GM13976 (cell line): ENCODE measurements at regions not wholly inside any gene's neighbourhood (a gene's known extent, or its start where the extent isn't known, plus 50 kb on each side); places are given as distances from the start of the nearest gene placed in this dataset.

Experiments used
- DNase-seq: peaks from one replicate; pipeline ENCODE4 v3.0.0; 2012; ENCODE audit warnings: low spot score
- CTCF ChIP-seq: IDR thresholded peaks from 2 replicates; pipeline ENCODE4 v1.5.1; 2012; ENCODE audit warnings: borderline replicate concordance, mild to moderate bottlenecking; ENCODE audit not compliant: insufficient read depth; ENCODE audit errors: extremely low read depth, missing control alignments, control extremely low read depth
- in situ Hi-C: fragments of 300-500 bp; cut with MboI; formaldehyde crosslinking; loops from one replicate; pipeline ENCODE4 v1.12.0; 2022; ENCODE audit warnings: low sequenced_read_pairs, mixed read lengths, inconsistent platforms; ENCODE audit not compliant: unreplicated experiment

GRCh38 chrX:26613956-26614355 lies 398.0 kb downstream of the MAGEB5 start:
- in situ Hi-C loops = no loop called here

GRCh38 chrX:26606971-26607370 lies 391.0 kb downstream of the MAGEB5 start:
- no peak for DNase-seq
- in situ Hi-C loops = no loop called here
- TF ChIP-seq CTCF = no peak

More at GRCh38 chrX:26613956-26614355, 398.0 kb downstream of the MAGEB5 start:
- TF ChIP-seq CTCF = no peak
- no peak for DNase-seq

GRCh38 chrX:26597981-26598380 lies 382.0 kb downstream of the MAGEB5 start:
- TF ChIP-seq CTCF = no peak
- no peak for DNase-seq
- in situ Hi-C loops = no loop called here

GRCh38 chrX:26590849-26591248 lies 374.9 kb downstream of the MAGEB5 start:
- no peak for DNase-seq
- in situ Hi-C loops = no loop called here

GRCh38 chrX:26586570-26586969 lies 370.6 kb downstream of the MAGEB5 start:
- in situ Hi-C loops = no loop called here
- TF ChIP-seq CTCF = no peak
- no peak for DNase-seq

More at GRCh38 chrX:26590849-26591248, 374.9 kb downstream of the MAGEB5 start:
- TF ChIP-seq CTCF = no peak

- TF ChIP-seq CTCF = no peak
- in situ Hi-C loops = no loop called here
- DNase-seq = no peak
These were observed 365.1 kb downstream of the MAGEB5 start for GRCh38 chrX:26581091-26581490.

GRCh38 chrX:26580021-26580420 lies 364.1 kb downstream of the MAGEB5 start:
- DNase-seq = no peak
- in situ Hi-C loops = no loop called here
- TF ChIP-seq CTCF = no peak
